Cardiac fibroblast (primary cell): ENCODE measurements at regions not wholly inside any gene's neighbourhood (a gene's known extent, or its start where the extent isn't known, plus 50 kb on each side); places are given as distances from the start of the nearest gene placed in this dataset.

Experiments
- DNase-seq, 2 donors: peaks; one replicate each; pipeline versions ENCODE4 v3.0.0 to v3.0.0-alpha.2; 2010; ENCODE audit warnings: low read depth in 2 of 2
- H3K4me3 ChIP-seq, 2 donors: replicated peaks in 1 of 2; 1 replicate in 1 of 2; 2 replicates in 1 of 2; pipeline ENCODE4 v1.5.1; 2011; ENCODE audit warnings: low read depth in 2 of 2, low read length in 2 of 2, mild to moderate bottlenecking in 2 of 2, moderate library complexity in 1 of 2
- TF ChIP-seq, protein P1 (sequence below): IDR thresholded peaks from one replicate; pipeline ENCODE4 v1.5.1; 2011; ENCODE audit warnings: low read depth, mild to moderate bottlenecking, low read length, inconsistent platforms

DNA sequence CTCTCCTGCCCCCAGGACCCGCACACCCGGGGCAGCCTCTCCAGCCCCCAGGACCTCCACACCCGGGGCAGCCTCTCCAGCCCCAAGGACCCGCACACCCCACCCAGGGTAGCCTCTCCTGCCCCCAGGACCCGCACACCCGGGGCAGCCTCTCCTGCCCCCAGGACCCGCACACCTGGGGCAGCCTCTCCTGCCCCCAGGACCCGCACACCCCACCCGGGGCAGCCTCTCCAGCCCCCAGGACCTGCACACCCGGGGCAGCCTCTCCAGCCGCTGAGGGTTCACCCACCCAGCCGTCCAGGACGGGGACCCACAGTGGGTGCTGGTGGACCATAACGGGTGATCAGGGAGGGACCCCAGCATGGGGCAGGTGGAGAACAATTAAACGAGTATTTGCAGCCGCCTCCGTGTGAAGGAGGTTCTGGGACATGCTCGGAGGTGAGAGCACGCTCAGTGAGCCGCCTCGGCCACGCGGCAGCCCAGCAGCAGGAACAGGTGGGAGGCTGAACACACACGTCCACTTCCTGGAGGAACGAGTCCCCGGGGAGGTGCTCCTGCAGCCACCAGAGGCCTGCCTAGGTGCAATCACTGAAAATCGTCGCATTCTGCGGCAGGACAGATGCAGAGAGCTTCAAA lies 107.9 kb downstream of the PDGFA start:
- TF ChIP-seq, protein P1, sequence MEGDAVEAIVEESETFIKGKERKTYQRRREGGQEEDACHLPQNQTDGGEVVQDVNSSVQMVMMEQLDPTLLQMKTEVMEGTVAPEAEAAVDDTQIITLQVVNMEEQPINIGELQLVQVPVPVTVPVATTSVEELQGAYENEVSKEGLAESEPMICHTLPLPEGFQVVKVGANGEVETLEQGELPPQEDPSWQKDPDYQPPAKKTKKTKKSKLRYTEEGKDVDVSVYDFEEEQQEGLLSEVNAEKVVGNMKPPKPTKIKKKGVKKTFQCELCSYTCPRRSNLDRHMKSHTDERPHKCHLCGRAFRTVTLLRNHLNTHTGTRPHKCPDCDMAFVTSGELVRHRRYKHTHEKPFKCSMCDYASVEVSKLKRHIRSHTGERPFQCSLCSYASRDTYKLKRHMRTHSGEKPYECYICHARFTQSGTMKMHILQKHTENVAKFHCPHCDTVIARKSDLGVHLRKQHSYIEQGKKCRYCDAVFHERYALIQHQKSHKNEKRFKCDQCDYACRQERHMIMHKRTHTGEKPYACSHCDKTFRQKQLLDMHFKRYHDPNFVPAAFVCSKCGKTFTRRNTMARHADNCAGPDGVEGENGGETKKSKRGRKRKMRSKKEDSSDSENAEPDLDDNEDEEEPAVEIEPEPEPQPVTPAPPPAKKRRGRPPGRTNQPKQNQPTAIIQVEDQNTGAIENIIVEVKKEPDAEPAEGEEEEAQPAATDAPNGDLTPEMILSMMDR: no peak
- no peak for DNase-seq

DNA sequence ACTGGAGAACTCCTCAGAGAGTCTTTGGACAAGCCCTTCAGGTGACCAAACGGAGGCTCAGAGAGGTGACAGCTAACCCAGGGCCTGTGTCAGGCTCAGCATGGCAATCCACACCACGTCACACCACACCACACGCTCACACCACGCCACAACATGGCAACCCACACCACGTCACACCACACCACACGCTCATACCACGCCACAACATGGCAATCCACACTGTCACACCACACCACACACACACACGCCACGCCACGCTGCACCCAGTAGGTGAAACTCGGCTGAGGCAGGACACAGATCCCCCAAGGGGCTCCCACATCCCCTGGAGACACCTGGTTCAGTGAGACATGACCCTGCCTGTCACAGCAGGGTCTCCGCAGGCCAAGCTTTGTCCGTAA lies 107.3 kb downstream of the PDGFA start:
- no peak overlapping the region for H3K4me3 ChIP-seq
- DNase-seq: no peak
- TF ChIP-seq, protein P1: no peak

More for the DNA sequence above, 107.9 kb downstream of the PDGFA start:
- no peak overlapping the region for H3K4me3 ChIP-seq

DNA sequence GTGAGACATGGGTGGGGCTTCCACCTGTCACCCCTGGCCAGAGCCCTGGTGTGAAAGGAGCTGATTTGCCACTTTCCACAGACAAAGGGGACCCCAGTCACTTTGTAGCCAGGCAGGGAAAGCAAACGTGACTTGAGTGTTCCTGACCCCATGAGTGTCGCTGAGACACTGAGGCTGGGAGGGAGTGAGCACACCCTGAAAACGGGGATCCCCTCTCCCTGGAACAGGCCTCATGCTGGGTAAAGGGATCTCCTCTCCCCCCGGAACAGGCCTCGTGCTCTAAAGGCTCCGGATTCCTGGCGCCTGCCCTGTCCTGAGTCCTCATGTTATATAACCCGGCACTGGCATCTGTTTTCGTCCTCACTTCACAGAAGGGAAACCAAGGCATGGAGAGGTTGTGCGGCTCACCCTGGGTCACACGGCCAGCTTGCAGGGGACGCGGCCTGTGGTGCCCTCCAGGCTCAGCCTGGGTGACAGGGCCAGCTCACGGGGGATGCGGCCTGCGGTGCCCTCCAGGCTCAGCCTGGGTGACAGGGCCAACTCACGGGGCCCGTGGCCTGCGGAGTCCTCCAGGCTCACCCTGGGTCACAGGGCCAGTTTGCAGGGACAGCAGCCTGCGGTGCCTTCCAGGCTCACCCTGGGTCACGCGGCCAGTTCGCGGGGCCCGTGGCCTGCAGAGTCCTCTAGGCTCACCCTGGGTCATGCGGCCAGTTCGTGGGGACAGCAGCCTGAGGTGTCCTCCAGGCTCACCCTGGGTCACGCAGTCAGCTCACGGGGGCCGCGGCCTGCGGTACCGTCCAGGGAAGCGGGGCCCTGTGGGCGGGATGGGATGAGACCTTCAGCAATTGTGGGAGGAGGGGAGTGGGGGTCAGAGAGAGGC lies 104.7 kb downstream of the PDGFA start:
- TF ChIP-seq, protein P1: no peak
- no peak for DNase-seq
- H3K4me3 ChIP-seq: no peak overlapping the region

DNA sequence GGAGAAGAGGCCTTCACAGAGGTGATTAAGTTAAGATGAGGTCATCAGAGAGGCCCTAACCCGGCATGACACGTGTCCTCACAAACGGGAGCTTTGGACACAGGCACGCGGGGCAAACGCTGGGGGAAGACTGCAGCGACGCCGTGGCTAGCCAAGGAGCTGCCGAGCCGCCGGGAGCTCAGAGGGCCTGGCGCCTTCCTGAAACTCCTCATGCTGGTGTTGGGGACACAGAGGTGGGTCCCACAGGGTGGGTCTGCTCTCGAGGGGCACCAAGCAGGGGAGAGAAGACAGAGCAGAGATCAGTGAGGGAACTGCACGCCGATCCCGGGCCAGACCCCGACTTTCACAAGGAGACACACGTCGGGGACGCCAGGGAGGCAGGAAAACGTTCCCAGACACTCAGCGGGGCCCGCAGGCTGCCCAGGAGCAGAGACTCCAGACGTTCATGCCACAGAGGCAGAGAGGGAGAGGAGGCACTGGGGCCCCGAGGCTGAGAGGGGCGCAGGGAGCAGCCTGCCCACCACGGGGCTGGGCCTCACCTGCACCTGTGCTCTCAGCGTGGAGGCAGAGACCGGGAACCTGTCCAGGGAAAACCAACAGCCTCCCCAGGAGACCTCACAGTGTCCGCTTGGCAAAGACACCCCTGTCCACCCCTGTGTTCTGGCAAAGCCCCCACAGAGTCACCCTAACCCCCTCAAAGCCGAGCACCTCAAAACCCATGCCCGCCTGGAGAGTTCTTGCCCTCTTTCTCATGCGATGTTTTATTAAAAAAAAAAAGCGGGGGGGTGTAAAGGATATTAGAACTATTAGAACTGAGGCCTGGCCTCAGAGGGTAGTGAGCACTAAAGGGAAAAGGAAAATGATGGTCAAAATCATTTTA lies 103.8 kb downstream of the PDGFA start:
- no peak for DNase-seq
- TF ChIP-seq, protein P1: no peak
- no peak overlapping the region for H3K4me3 ChIP-seq

DNA sequence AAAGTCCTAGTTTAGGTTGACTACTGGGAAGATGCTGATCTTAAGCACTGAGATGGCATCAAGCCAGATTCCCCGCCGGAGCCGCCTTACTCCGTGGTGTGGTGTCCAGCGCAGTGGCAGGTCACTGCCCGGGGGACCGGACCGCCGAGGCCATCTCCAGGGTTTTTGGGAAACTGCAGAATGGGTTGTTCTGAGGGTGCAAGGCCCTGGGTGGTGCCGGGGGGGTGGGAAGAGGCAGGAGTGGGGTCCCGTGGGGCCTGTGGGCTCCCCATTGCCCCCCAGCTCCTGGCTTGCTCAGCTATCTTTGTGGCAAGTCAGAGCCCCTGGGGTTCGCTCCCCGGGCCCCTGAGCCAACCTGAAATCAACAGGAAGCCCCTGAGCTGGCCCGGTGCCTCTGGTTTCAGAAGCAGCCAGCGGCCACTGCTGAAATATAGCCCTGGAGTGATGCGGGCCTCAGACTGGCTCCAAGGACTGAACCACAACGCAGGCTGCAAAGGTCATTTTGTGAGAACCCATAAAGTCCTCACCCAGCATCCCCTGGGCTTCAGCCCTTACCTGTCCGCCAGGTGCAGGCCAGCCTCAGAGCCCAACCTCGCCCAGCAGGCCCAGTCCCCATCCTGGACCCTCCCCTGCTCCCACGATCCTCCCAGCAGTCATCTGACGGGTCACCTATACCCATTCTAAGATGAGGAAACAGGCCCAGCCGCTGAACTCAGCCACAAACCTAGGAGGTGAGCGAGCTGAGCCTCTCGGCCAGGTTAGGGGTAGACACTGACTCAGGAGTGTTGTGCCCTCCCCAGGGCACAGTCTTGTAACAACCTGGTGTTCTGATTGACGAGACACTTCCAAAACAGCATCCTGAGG lies 102.7 kb downstream of the PDGFA start:
- TF ChIP-seq, protein P1: no peak
- no peak for DNase-seq
- no peak overlapping the region for H3K4me3 ChIP-seq

DNA sequence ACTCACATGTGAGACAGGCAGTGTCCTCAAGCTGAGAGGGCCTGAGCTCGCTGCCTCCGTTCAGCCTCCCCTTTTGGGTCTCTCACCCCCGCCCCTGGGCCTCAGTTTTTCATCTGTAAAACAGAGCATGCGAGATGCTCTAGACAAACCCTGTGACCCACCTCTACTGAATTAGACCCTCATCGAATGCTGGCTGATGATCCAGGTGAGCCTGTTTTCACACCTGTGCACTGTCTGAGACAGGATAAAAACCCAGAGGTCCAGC lies 102.1 kb downstream of the PDGFA start:
- H3K4me3 ChIP-seq: no peak overlapping the region
- TF ChIP-seq, protein P1: no peak
- DNase-seq: no peak
